Lung (tissue), 11 donors: ENCODE measurements at regions not wholly inside any gene's neighbourhood (a gene's known extent, or its start where the extent isn't known, plus 50 kb on each side); places are given as distances from the start of the nearest gene placed in this dataset.

Source experiments
- ATAC-seq: fragments of 200-7000 bp; cut with Tn5 transposase; one replicate; pipeline ENCODE4 v1.9.1; 2020; ENCODE audit warnings: moderate number of reproducible peaks; ENCODE audit not compliant: insufficient read depth, low FRiP score
- DNase-seq, 3 donors: peaks; one replicate each; pipeline ENCODE4 v3.0.0-alpha.2; 2013 to 2017
- H3K27ac ChIP-seq, 2 donors: one replicate each; pipeline ENCODE4 v1.5.1; 2013; ENCODE audit warnings: mild to moderate bottlenecking in 2 of 2, moderate library complexity in 2 of 2, control low read depth in 1 of 2, inconsistent platforms in 1 of 2, low read depth in 1 of 2, low read length in 1 of 2
- H3K27me3 ChIP-seq, 3 donors: one replicate each; pipeline ENCODE4 v1.5.1; 2013; ENCODE audit warnings: low read length in 2 of 3; ENCODE audit not compliant: control insufficient read depth in 3 of 3, insufficient read depth in 3 of 3
- H3K36me3 ChIP-seq, 4 donors: one replicate each; pipeline ENCODE4 v1.5.1; 2013; ENCODE audit warnings: low read length in 4 of 4, mild to moderate bottlenecking in 1 of 4, moderate library complexity in 1 of 4; ENCODE audit not compliant: control insufficient read depth in 4 of 4, insufficient read depth in 4 of 4
- H3K4me1 ChIP-seq, 5 donors: one replicate each; pipeline ENCODE4 v1.5.1; 2013; ENCODE audit warnings: low read length in 5 of 5, mild to moderate bottlenecking in 2 of 5, moderate library complexity in 1 of 5; ENCODE audit not compliant: control insufficient read depth in 5 of 5, insufficient read depth in 5 of 5
- H3K4me3 ChIP-seq: one replicate; pipeline ENCODE4 v1.5.1; 2013; ENCODE audit warnings: mild to moderate bottlenecking, control low read depth, moderate library complexity
- H3K9ac ChIP-seq, 2 donors: one replicate each; pipeline ENCODE4 v1.5.1; 2013; ENCODE audit warnings: low read length in 2 of 2, control low read depth in 1 of 2; ENCODE audit not compliant: insufficient read depth in 1 of 2
- H3K9me3 ChIP-seq, 4 donors: one replicate each; pipeline ENCODE4 v1.5.1; 2013; ENCODE audit warnings: low read length in 3 of 4, mild to moderate bottlenecking in 1 of 4, moderate library complexity in 1 of 4; ENCODE audit not compliant: control insufficient read depth in 4 of 4, insufficient read depth in 3 of 4
- WGBS, 2 donors: extraction: QIAGEN DNeasy Blood & Tissue Kit; methylation state at CpG; one replicate each; pipeline ENCODE4 v1.1.7; 2013; 5-methylcytosine and 5-hydroxymethylcytosine counted together
- TF ChIP-seq, protein P1 (sequence below): IDR thresholded peaks from 2 replicates; pipeline ENCODE4 v1.5.1; 2012; ENCODE audit warnings: mild to moderate bottlenecking; ENCODE audit errors: control extremely low read depth, extremely low read depth
- donor health status: control.
- donor health status: control.
- donor health status: Bipolar disorder and iron deficiency.
- donor health status: healthy.
- donor health status: DM: yes; HTN: yes; CAD: no.

DNA sequence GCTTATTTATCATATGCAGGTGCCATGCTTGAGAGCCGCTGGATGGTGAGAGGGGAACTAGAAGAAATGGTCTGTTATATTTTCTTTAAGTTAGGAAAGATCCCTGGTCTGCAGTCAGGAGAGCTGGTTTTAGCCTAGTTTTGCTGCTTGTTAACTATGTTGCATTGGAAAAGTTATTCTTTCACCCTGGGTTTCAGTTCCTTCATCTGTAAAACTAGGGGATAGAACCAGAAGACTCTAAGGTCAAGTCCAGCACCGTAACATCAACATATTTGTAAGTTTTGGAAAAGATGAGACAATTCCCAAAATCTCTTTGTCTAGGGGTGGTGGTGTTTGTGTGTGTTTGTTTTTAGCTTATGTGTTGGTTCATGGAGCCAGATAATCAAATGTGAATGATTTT lies 304.0 kb downstream of the QKI start:
- TF ChIP-seq, protein P1, sequence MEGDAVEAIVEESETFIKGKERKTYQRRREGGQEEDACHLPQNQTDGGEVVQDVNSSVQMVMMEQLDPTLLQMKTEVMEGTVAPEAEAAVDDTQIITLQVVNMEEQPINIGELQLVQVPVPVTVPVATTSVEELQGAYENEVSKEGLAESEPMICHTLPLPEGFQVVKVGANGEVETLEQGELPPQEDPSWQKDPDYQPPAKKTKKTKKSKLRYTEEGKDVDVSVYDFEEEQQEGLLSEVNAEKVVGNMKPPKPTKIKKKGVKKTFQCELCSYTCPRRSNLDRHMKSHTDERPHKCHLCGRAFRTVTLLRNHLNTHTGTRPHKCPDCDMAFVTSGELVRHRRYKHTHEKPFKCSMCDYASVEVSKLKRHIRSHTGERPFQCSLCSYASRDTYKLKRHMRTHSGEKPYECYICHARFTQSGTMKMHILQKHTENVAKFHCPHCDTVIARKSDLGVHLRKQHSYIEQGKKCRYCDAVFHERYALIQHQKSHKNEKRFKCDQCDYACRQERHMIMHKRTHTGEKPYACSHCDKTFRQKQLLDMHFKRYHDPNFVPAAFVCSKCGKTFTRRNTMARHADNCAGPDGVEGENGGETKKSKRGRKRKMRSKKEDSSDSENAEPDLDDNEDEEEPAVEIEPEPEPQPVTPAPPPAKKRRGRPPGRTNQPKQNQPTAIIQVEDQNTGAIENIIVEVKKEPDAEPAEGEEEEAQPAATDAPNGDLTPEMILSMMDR = no peak
- DNase-seq (no peak), ATAC-seq (no peak)
- Histone ChIP-seq H3K4me3 (no peak overlapping the region), H3K27me3 (no peaks in the 10 kb centered on the region), H3K9me3 (no peaks in the 10 kb centered on the region), H3K9ac (no peak overlapping the region), H3K36me3 (no peaks in the 10 kb centered on the region), H3K27ac (no peak overlapping the region), H3K4me1 (no peaks in the 10 kb centered on the region)
- WGBS, 2 donors = 91 to 97% methylated on average over 2 of the region's 2 CpGs

DNA sequence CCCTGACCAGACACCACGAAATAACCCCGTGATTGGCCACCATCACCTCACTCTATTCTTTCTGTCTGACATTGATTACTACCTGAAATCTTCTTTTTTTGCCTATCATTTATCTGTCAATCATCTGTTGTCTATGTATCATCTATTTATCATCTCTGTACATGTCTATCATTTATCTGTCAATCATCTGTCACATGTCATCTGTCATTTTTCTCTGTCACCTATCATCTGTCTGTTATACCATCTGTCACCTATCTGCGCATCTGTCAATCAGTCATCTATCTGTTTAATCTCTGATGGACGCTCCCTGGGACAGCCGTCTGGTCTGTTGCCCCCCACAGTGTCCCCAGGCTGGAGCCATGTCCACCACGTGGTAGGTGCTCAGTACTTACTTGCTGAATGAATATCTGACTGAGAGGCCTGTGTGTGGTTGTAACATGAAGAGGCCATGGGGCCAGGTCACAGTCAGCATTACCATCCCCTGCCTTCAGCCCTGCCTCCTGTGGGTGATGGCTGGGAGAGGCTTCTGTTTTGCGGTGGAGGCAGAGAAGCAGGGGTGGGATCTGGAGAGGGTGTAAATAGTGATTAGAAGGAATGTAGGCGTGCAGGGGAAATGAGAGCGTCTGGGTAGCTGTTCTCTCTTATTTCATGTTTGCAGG lies 302.7 kb downstream of the QKI start:
- H3K27me3 ChIP-seq = no peaks in the 10 kb centered on the region
- ATAC-seq (peak; percentile 20), DNase-seq (peak; percentile 22 to 50 (median 45))
- H3K27ac ChIP-seq = no peak overlapping the region
- H3K9ac ChIP-seq = no peak overlapping the region
- H3K4me3 ChIP-seq = no peak overlapping the region
- H3K4me1 ChIP-seq = no peaks in the 10 kb centered on the region
- H3K9me3 ChIP-seq = no peaks in the 10 kb centered on the region
- H3K36me3 ChIP-seq = no peaks in the 10 kb centered on the region
- 80 to 90% methylated on average over 9 of the region's 9 CpGs for WGBS, 2 donors
- TF ChIP-seq, protein P1 = no peak

DNA sequence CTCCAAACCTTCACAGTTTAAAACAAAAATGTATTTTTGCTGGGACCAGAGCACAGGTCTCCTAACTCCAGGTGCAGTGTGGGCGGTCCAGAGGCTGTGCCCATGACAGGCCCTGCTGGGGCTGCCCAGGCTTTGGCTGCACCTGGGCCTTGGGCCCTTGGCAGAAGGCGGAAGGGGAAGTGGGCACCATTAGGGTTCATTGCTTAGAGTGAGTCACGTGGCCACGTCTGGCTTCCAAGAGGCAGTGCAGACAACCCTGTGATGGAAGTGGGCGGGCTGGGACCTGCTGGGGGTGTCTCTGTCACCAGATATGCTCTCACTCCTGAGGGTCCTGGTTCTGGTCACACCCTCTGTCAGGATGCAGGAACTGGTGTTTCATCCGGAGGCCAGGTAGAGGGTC lies 302.2 kb downstream of the QKI start:
- no peak overlapping the region for H3K9ac ChIP-seq
- DNase-seq = no peak
- no peaks in the 10 kb centered on the region for H3K36me3 ChIP-seq
- H3K9me3 ChIP-seq = no peaks in the 10 kb centered on the region
- no peak overlapping the region for H3K27ac ChIP-seq
- H3K4me1 ChIP-seq = peaks cover 0 to 1% (median 0%) of the 10 kb centered on the region in 5 donors
- no peaks in the 10 kb centered on the region for H3K27me3 ChIP-seq
- TF ChIP-seq, protein P1 = no peak
- 70 to 78% methylated on average over 6 of the region's 6 CpGs for WGBS, 2 donors
- H3K4me3 ChIP-seq = no peak overlapping the region
- ATAC-seq = no peak

DNA sequence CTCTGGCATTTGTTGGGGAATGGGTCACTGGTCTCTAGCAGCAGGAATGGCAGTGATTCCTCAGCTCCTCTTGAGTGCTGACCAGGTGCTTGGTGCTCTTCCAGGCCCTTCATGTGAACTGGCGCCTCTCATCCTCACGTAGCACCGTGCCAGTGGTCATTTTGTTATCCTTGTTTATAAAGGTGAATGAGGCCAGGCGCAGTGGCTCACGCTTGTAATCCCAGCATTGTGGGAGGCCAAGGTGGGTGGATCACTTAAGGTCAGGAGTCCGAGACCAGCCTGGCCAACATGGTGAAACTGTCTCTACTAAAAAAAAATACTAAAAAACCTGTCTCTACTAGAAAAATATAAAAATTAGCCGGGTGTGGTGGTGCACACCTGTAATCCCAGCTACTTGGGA lies 301.3 kb downstream of the QKI start:
- Histone ChIP-seq H3K27ac (no peak overlapping the region), H3K4me1 (peaks cover 0 to 9% (median 2%) of the 10 kb centered on the region in 5 donors), H3K9ac (no peak overlapping the region), H3K4me3 (no peak overlapping the region), H3K9me3 (no peaks in the 10 kb centered on the region), H3K36me3 (no peaks in the 10 kb centered on the region), H3K27me3 (no peaks in the 10 kb centered on the region)
- no peak for DNase-seq
- no peak for ATAC-seq
- TF ChIP-seq, protein P1 = no peak
- 86 to 89% methylated on average over 7 of the region's 7 CpGs for WGBS, 2 donors
